ENCODE measurements at regions not wholly inside any gene's neighbourhood (a gene's known extent, or its start where the extent isn't known, plus 50 kb on each side); places are given as distances from the start of the nearest gene placed in this dataset.

DNA sequence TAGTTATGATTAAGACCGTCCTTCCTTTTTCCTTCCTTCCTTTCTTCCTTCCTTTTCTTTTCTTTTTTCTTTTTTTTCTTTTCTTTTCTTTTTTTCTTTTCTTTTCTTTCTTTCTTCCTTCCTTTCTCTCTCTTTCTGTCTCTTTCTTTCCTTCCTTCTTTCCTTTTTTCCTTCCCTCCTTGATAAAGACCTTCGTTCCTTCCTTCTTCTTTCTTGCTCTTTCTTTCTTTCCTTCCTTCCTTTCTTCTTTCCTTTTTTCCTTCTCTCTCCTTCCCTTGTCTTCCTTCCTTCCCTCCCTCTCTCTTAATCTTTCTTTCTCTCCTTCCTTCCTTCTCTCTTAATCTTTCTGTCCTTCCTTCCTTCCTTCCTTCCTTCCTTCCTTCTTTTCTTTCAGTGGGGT lies 130.9 kb downstream of the PAPOLA start:
- Mint-ChIP-seq H3K9me3 (ENCODE audit: low read depth) (no peaks in the 10 kb centered on the region), H3K27me3 (peaks cover 6% of the 10 kb centered on the region), H3K36me3 (ENCODE audit: insufficient read depth) (no peaks in the 10 kb centered on the region), H3K4me1 (ENCODE audit: low read depth) (no peaks in the 10 kb centered on the region), H3K27ac (no peak overlapping the region), H3K4me3 (ENCODE audit: low read depth) (no peak overlapping the region)
- DNase-seq (ENCODE audit: low spot score, unreplicated experiment) = no peak
- TF ChIP-seq, protein P1, sequence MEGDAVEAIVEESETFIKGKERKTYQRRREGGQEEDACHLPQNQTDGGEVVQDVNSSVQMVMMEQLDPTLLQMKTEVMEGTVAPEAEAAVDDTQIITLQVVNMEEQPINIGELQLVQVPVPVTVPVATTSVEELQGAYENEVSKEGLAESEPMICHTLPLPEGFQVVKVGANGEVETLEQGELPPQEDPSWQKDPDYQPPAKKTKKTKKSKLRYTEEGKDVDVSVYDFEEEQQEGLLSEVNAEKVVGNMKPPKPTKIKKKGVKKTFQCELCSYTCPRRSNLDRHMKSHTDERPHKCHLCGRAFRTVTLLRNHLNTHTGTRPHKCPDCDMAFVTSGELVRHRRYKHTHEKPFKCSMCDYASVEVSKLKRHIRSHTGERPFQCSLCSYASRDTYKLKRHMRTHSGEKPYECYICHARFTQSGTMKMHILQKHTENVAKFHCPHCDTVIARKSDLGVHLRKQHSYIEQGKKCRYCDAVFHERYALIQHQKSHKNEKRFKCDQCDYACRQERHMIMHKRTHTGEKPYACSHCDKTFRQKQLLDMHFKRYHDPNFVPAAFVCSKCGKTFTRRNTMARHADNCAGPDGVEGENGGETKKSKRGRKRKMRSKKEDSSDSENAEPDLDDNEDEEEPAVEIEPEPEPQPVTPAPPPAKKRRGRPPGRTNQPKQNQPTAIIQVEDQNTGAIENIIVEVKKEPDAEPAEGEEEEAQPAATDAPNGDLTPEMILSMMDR (IDR thresholded peaks at IDR 0.05; ENCODE audit: unreplicated experiment) = no peak

DNA sequence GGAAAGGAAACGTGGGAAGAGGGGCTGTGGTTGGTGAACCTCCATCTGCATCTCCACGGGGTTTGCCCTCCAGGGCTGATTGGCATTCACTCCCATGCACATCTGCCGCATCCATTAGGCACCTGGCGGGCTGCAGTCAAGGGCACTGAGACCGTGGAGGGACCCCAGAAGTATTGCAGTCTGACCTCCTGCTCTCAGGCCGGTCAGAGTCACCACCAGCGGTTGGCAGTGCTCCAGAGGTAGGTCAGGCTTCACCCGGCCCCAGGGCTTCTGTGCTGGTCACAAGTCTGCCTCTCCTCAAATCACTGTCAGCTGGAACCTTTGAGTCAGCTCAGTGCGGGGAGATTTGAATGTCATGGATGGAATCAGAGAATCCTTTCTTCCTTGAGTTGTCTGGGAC lies 132.3 kb downstream of the PAPOLA start:
- TF ChIP-seq, protein P1 (IDR thresholded peaks at IDR 0.05; ENCODE audit: unreplicated experiment) = no peak
- Mint-ChIP-seq H3K9me3 (ENCODE audit: low read depth) (no peaks in the 10 kb centered on the region), H3K4me3 (ENCODE audit: low read depth) (no peak overlapping the region), H3K27me3 (peaks cover 6% of the 10 kb centered on the region), H3K36me3 (ENCODE audit: insufficient read depth) (no peaks in the 10 kb centered on the region), H3K4me1 (ENCODE audit: low read depth) (no peaks in the 10 kb centered on the region), H3K27ac (no peak overlapping the region)
- DNase-seq (ENCODE audit: low spot score, unreplicated experiment) = no peak

DNA sequence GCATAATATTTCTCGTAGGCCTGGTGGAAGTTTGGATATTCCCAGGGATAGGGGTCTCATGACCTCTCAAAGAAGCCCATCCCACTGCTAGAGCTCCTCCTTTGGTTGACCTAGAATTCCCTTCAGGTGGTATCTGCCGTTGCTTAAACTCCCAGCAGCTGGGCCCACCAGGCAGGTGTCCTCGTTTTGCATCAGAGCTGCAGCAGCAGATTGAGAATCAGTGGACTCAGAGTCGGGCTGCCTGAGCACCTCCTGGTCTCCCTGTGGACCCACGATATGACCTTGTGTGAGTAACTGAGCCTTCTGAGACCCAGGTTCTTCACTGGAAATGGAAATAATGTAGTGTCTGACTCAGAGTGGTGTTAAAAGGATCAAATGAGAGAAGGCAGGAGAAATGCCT lies 132.7 kb downstream of the PAPOLA start:
- TF ChIP-seq, protein P1 (IDR thresholded peaks at IDR 0.05; ENCODE audit: unreplicated experiment) = no peak
- no peaks in the 10 kb centered on the region for H3K9me3 Mint-ChIP-seq (ENCODE audit: low read depth)
- no peak for DNase-seq (ENCODE audit: low spot score, unreplicated experiment)
- H3K27ac Mint-ChIP-seq = no peak overlapping the region
- H3K4me3 Mint-ChIP-seq (ENCODE audit: low read depth) = no peak overlapping the region
- peaks cover 6% of the 10 kb centered on the region for H3K27me3 Mint-ChIP-seq
- H3K36me3 Mint-ChIP-seq (ENCODE audit: insufficient read depth) = no peaks in the 10 kb centered on the region
- no peaks in the 10 kb centered on the region for H3K4me1 Mint-ChIP-seq (ENCODE audit: low read depth)

- no peak overlapping the region for H3K27ac Mint-ChIP-seq
- no peak for DNase-seq (ENCODE audit: low spot score, unreplicated experiment)
- TF ChIP-seq, protein P1 (IDR thresholded peaks at IDR 0.05; ENCODE audit: unreplicated experiment) = no peak
- no peaks in the 10 kb centered on the region for H3K36me3 Mint-ChIP-seq (ENCODE audit: insufficient read depth)
- no peaks in the 10 kb centered on the region for H3K4me1 Mint-ChIP-seq (ENCODE audit: low read depth)
- no peaks in the 10 kb centered on the region for H3K9me3 Mint-ChIP-seq (ENCODE audit: low read depth)
- H3K27me3 Mint-ChIP-seq = peaks cover 6% of the 10 kb centered on the region
- no peak overlapping the region for H3K4me3 Mint-ChIP-seq (ENCODE audit: low read depth)
These were observed 133.7 kb downstream of the PAPOLA start for GRCh38 chr14:96635850-96636249.

- no peaks in the 10 kb centered on the region for H3K9me3 Mint-ChIP-seq (ENCODE audit: low read depth)
- H3K4me1 Mint-ChIP-seq (ENCODE audit: low read depth) = no peaks in the 10 kb centered on the region
- no peaks in the 10 kb centered on the region for H3K36me3 Mint-ChIP-seq (ENCODE audit: insufficient read depth)
- H3K27ac Mint-ChIP-seq = no peak overlapping the region
- no peak for DNase-seq (ENCODE audit: low spot score, unreplicated experiment)
- H3K4me3 Mint-ChIP-seq (ENCODE audit: low read depth) = no peak overlapping the region
- TF ChIP-seq, protein P1 (IDR thresholded peaks at IDR 0.05; ENCODE audit: unreplicated experiment) = no peak
- H3K27me3 Mint-ChIP-seq = peaks cover 6% of the 10 kb centered on the region
These were observed 135.3 kb downstream of the PAPOLA start for GRCh38 chr14:96637521-96637920.

Measured in progenitor cell of endocrine pancreas (in vitro differentiated cells).